Dedifferentiated amniotic fluid mesenchymal stem cell (primary cell): ENCODE measurements at regions not wholly inside any gene's neighbourhood (a gene's known extent, or its start where the extent isn't known, plus 50 kb on each side); places are given as distances from the start of the nearest gene placed in this dataset.

Experiments
- DNase-seq: peaks from one replicate; pipeline ENCODE4 v3.0.0-alpha.2; 2016; ENCODE audit errors: extremely low spot score

DNA sequence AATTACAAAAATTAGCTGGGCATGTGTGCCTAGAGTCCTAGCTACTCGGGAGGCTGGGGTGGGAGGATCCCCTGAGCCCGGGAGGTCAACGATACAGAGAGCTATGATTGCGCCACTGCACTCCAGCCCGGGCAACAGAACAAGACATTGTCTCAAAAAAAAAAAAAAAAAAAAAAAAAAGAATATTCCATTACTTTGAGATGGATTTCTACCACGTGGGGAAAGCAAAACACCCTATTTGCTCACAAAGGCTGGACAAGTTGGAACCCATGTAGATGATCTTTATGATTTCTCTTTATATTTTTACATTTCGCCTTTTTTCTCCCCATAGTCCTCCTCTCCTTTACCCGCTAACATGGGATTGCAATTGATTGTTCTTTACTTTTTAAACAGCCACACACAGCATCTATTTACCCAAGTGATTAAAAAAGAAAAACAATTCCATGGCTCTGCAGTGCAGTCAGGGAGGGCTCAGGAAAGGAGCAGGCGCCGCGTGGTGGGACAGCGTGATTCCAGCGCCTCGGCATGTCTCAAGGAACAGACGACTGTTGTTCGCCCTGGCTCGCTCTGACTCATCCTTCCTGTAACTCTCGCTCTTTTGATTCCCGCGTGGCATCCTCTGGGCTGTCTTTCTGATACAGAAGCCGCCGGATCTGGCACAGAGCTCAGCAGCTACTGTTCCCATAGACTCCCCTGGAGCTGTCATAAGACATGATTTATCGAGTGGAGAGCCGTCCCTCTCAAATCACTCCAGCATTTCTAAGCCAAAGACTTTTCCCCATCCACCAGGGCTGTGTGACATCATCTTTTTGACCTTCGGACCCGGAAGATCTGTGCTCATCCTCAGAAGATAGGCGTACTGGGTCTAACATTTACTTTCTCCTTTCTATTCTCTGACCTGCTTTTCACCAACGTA lies 230.4 kb upstream of the AGAP1 start:
- DNase-seq, result peak; percentile 86

GRCh38 chr2:235264121-235264493 lies 229.7 kb upstream of the AGAP1 start:
- DNase-seq, result no peak

GRCh38 chr2:235264512-235264911 lies 229.3 kb upstream of the AGAP1 start:
- DNase-seq, result no peak

GRCh38 chr2:235265348-235265965 lies 228.4 kb upstream of the AGAP1 start:
- DNase-seq, result no peak

DNA sequence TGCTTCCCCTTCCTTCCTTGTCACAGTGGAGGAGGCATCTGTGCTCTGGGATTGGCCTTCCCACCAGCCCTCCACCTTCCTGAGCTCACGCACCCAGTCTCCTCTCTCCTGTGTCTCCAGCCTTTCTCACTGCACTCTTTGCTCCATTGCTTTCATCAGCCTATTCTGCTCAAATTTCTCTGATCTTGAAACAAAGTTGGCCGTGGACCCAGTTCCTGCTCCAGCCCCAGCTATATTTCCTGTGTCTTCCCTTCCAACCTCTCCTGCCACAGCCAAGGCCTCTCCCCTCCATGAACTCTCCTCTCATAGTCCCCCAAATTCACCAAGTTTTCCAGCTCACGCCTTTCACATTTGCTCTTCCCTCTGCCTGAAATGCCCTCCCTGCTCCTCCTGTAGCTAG lies 226.6 kb upstream of the AGAP1 start:
- DNase-seq, result no peak

DNA sequence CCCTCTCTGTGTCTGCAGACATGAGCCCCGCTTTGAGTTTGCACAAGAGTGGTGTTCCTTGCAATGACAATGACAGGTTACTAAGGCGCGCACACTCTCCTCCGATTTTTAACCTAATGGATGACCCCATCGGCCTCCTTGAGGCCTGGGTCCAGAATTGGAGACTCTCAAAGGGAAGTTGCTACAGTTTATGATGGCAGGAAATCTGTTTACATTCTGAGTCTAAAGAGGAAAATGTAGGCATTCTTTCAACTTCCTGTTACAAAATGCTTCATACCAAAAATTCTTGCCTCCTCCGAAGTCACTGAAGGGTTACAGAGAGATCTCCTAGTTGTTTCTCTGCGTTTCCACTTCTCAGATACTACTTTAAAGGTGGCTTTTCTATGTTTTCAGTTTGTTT lies 225.3 kb upstream of the AGAP1 start:
- DNase-seq, result peak; percentile 63

GRCh38 chr2:235270291-235270690 lies 223.6 kb upstream of the AGAP1 start:
- no peak for DNase-seq

DNA sequence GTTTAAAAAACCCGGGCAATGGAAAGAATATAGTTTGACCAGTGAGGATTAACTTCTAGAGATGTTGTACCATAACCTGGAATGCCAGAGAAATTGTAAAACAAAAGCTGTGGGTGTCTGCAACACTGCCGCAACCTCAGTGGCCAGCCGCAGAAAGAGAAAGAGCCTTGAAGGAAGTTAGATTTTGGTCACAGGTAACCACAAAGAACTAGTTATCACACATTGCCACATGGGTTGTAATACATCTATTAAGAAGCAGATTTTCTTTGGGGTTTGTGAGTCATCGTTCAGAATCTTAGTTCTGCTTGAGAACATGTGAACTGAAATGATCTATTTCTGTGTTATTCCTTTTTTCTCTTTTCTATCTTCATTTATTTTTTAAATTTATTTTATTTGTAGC lies 222.9 kb upstream of the AGAP1 start:
- DNase-seq, result no peak

DNA sequence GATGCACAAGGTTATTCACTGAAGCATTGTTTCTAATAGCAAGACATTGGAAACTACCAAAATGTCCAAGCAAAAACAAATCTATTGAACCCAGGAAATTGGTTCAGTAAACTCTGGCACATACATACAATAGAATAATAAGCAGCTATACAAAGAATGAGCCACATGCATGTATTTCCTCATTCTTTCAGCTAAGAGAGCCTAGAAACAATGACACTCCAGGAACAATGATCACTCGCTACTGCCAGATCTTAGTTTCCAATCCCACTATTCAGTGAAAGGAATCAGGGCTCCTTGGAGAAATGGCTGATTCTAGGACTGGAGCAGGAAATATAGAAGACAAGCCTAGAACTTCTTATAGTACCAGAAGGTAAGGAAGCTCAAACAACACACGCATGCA lies 221.9 kb upstream of the AGAP1 start:
- DNase-seq, result no peak

GRCh38 chr2:235274023-235274422 lies 219.8 kb upstream of the AGAP1 start:
- DNase-seq, result no peak

DNA sequence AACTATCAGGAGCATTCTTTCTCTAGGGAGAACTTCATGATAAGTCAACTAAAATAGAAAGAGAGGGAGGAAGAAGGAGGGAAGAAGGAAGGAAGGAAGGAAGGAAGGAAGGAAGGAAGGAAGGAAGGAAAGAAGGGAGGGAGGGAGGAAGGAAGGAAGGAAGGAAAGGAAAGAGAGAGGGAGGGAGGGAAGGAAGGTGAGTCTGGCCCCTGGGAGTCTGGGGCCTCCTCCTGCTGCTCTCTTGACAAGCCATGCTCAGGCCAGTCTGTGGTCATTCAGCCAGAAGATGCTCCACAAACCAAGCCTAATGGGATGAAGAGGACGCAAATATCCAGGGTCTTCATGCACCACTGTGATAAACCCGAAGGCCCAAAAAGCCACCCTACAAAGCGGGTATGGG lies 216.4 kb upstream of the AGAP1 start:
- no peak for DNase-seq

GRCh38 chr2:235278771-235279355 lies 215.0 kb upstream of the AGAP1 start:
- DNase-seq, result no peak

DNA sequence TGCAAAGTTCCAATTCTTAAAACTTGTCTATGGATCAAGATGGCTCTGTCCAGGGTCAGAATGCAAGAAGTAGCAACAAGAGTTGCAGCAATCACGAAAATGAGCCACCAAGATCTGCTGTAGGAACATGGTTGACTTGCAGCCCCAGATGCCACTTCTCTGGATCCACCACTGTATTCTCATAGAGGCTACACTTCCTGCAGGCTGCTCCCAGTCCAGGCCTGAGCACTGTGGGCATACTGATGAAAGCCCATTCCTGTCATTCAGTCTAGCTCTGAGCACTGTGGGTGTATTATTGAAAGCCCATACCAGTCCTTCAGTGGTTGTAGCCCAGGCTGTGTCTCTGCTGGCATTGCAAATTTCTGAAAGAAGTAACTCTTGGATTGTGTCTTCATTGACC lies 213.9 kb upstream of the AGAP1 start:
- no peak for DNase-seq

DNA sequence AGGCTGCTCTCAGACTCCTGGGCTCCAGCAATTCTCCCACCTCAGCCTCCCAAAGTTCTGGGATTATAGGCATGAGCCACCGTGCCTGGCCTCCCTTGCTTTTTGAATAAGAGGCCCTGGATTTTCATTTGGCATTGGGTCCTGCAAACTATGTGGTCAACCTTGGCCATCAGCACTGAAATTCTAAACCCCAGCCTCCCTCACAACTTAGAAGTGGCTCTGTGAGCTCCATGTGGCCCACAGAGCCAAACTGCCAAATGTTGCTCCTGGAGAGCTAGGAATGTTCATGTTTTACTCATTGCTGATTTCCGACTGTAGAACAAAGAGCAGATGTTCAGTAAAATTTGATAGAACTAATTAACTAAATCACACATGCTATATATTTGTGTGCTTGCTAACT lies 210.6 kb upstream of the AGAP1 start:
- no peak for DNase-seq

DNA sequence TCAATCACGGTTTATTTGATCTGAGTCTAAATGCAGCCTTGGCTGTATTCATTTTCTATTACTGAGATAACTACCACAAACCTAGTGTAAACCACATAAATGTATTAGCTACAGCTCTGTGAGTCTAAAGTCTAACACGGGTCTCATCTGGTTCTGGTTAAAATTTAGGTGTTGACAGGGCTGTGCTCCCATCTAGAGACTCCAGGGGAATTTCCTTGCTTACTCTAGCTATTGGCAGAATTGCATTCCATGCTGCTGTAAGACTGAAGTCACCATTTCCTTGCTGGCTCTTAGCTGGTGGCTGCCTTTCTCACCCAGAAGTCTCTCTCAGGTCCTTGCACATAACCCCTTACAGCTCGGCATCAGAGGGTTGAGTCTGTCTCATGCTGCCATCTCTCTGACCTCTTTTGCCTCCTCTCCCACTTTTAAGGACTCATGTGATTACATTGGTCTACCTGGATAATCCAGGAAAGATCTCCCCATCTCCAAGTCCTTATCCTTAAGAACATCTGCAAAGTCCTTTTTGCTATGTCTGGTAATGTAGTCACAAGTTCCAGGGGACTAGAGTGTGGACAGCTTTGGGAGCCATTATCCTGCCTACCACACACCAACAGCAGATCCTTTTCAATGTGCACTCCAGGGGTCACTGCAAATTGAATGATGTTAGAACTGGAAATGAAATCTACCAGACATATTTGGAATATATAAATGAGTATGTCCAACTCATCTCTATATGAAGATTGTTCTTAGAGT lies 207.0 kb upstream of the AGAP1 start:
- no peak for DNase-seq

DNA sequence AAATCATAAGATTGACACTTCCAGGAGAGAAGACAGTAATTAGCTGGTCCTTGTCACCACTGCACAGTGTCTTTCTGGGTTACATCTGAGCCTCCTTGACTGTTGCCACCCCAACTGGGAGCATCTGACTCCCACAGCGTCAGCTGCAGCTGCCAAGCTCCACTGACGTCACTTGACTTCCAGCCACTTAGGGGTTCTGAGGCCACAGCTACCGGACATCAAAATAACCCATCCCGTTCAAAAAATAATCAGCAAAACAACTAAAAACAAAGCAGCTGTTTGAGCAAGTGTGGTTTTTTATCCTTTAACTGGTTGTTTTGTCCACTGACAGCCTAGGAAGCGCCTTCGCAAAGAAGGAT lies 206.5 kb upstream of the AGAP1 start:
- DNase-seq, result no peak

GRCh38 chr2:235291461-235291860 lies 202.4 kb upstream of the AGAP1 start:
- DNase-seq, result no peak

DNA sequence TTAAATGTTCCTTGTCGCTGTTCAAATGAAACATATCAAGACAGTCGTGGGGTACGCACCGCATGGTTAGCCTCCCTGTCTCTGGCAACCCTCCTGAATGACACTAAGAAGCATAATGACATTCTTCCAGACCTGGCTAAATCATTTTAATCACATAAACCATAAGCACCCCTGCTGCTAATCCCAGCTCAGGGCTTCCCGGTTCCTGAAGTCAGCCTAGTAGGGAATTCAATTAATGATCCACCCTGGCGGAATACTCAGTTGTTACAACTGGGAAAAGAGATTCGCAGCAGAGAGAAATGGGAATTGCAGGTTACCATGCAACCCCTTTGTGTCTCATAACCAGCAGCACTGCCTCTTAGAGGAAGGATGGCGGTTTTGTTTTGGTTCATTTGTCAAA lies 200.8 kb upstream of the AGAP1 start:
- no peak for DNase-seq

- no peak for DNase-seq
Observed at GRCh38 chr2:235295831-235296230, 198.0 kb upstream of the AGAP1 start.

DNA sequence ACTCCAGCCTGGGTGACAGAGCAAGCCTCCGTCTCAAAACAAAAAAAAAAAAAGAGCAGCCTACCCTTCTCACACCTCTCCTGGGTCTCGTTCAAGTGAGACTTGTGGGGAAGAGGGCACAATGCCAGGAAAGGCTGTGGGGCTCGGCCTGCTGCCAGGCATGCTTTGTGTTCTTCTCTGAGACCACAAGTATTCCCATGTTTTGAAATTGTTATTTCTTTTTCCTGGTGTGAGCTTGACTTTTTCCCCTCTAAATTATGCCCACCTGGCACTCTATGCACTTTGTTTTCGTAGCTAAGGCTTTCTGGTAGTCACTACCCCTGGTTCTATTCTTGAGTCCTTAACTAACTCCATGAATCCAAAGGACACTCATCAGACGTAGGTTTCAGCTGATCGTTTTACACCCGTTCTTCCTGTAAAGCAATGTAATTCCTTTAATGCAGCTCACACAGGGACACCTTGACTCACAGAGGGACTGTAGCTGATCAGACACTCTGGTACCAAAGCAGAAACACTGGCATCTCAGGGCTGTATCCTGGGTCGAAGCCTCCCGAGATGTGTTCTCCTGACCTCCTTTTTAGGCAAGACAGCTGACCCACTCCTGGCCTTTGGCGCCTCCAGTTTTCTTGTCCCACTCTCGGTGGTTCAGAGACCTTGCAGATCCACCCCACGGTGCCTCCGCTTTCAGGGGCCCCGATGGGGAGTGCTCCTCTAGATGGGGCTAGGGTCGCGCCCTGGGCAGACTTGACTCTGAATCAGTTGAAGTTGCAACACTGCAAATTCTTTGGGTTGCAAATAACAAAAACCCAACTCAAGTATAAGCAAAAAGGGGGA lies 193.3 kb upstream of the AGAP1 start:
- DNase-seq, result no peak

- DNase-seq, result no peak
Observed at GRCh38 chr2:235301202-235302076, 192.4 kb upstream of the AGAP1 start.
